Stomach (tissue), 8 donors: ENCODE measurements at regions not wholly inside any gene's neighbourhood (a gene's known extent, or its start where the extent isn't known, plus 50 kb on each side); places are given as distances from the start of the nearest gene placed in this dataset.

ENCODE experiments used
- DNase-seq, 2 donors: peaks; one replicate each; pipeline versions ENCODE4 v3.0.0 to v3.0.0-alpha.2; 2013 to 2019
- H3K27ac ChIP-seq, 5 donors: fragments of 200-600 bp in 4 of 5; sonication (generic) in 4 of 5; one replicate each; pipeline ENCODE4 v1.5.1; 2013 to 2019; ENCODE audit warnings: mild to moderate bottlenecking in 1 of 5, moderate library complexity in 1 of 5
- H3K27me3 ChIP-seq, 3 donors: fragments of 200-600 bp; sonication (generic); one replicate each; pipeline ENCODE4 v1.5.1; 2017 to 2019; ENCODE audit warnings: mixed run types in 1 of 3
- H3K36me3 ChIP-seq, 4 donors: fragments of 200-600 bp; sonication (generic); 1 replicate in 3 of 4; 2 replicates in 1 of 4; pipeline ENCODE4 v1.5.1; 2016 to 2019
- H3K4me1 ChIP-seq, 4 donors: fragments of 200-600 bp; sonication (generic); one replicate each; pipeline ENCODE4 v1.5.1; 2016 to 2019
- H3K4me3 ChIP-seq, 4 donors: fragments of 200-600 bp; sonication (generic) in 3 of 4; one replicate each; pipeline ENCODE4 v1.5.1; 2016 to 2019; ENCODE audit warnings: mild to moderate bottlenecking in 1 of 4
- H3K9me3 ChIP-seq, 4 donors: fragments of 200-600 bp; sonication (generic); one replicate each; pipeline ENCODE4 v1.5.1; 2016 to 2019
- CTCF ChIP-seq, 7 experiments: fragments of 450-650 bp in 4 of 7; fragments of 200-600 bp in 3 of 7; sonication (generic) in 3 of 7; IDR thresholded peaks; one replicate each; pipeline ENCODE4 v1.5.1; 2016 to 2019; ENCODE audit warnings: antibody characterized with exemption in 7 of 7, control low read depth in 2 of 7, mild to moderate bottlenecking in 1 of 7
- EP300 ChIP-seq: sonication (generic); formaldehyde crosslinking; IDR thresholded peaks from one replicate; pipeline ENCODE4 v1.6.1; 2017; ENCODE audit warnings: antibody characterized with exemption
- POLR2A ChIP-seq, 4 donors: fragments of 450-650 bp; IDR thresholded peaks; one replicate each; pipeline ENCODE4 v1.6.1; 2016; ENCODE audit warnings: antibody characterized with exemption in 4 of 4, control low read depth in 2 of 4, mild to moderate bottlenecking in 1 of 4, moderate library complexity in 1 of 4
- POLR2AphosphoS5 ChIP-seq, 3 donors: sonication (generic); formaldehyde crosslinking; IDR thresholded peaks; one replicate each; pipeline ENCODE4 v1.6.1; 2016; ENCODE audit warnings: antibody characterized with exemption in 3 of 3
- WGBS, 5 donors: extraction: QIAGEN DNeasy Blood & Tissue Kit in 3 of 5; methylation state at CpG; one replicate each; pipeline versions ENCODE4 v1.1.5 to v1.1.7; 2013 to 2018; 5-methylcytosine and 5-hydroxymethylcytosine counted together
- intact Hi-C: fragments of 100-400 bp; cut with DNase I; formaldehyde crosslinking; loops from one replicate; pipeline ENCODE4 v1.15.1; 2023; ENCODE audit warnings: low total_unique reads
- donor health status: healthy with polysubstance abuse.
- donor health status: Bipolar disorder and iron deficiency.
- donor health status: healthy.

GRCh38 chr13:64277097-64277496 lies 2861.4 kb upstream of the PCDH20 start:
- intact Hi-C loops: no loop called here
- H3K27me3 ChIP-seq: no peaks in the 10 kb centered on the region
- H3K36me3 ChIP-seq: no peaks in the 10 kb centered on the region
- H3K27ac ChIP-seq: no peak overlapping the region
- TF ChIP-seq POLR2AphosphoS5 (IDR thresholded peaks at IDR 0.05) (no peak), EP300 (no peak), CTCF (IDR thresholded peaks at IDR 0.05) (no peak), POLR2A (IDR thresholded peaks at IDR 0.05) (no peak)
- no peaks in the 10 kb centered on the region for H3K4me1 ChIP-seq
- no peak for DNase-seq
- H3K9me3 ChIP-seq: peaks cover 0 to 21% (median 4%) of the 10 kb centered on the region in 4 donors
- WGBS, 5 donors: 86 to 91% (median 88%) methylated on average over 2 of the region's 2 CpGs
- no peak overlapping the region for H3K4me3 ChIP-seq

DNA sequence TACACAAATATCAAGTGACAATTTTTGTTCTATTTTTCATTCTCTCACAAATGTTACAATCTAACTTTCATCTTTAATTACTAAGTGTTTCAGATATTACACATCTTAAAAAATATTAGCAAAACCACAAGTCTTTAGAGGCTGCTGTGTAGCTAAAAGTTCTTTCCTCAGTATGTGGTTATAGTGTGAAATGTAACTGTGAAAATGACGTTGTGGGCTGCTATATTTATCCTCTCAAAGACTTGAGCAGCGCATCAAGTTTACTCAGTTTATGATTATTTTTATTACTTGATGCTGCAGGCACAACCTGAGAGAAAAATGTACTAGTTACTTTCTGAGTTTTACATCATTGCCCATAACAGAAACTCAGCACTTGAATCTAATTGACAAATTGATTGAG lies 2860.6 kb upstream of the PCDH20 start:
- H3K36me3 ChIP-seq: no peaks in the 10 kb centered on the region
- no peaks in the 10 kb centered on the region for H3K4me1 ChIP-seq
- H3K27ac ChIP-seq: no peak overlapping the region
- no peak for DNase-seq
- no peaks in the 10 kb centered on the region for H3K27me3 ChIP-seq
- H3K4me3 ChIP-seq: no peak overlapping the region
- intact Hi-C loops: no loop called here
- TF ChIP-seq POLR2A (IDR thresholded peaks at IDR 0.05) (no peak), EP300 (no peak), POLR2AphosphoS5 (IDR thresholded peaks at IDR 0.05) (no peak), CTCF (IDR thresholded peaks at IDR 0.05) (no peak)
- 44 to 50% (median 47%) methylated on average over 2 of the region's 2 CpGs for WGBS, 5 donors
- peaks cover 0 to 24% (median 4%) of the 10 kb centered on the region in 4 donors for H3K9me3 ChIP-seq

DNA sequence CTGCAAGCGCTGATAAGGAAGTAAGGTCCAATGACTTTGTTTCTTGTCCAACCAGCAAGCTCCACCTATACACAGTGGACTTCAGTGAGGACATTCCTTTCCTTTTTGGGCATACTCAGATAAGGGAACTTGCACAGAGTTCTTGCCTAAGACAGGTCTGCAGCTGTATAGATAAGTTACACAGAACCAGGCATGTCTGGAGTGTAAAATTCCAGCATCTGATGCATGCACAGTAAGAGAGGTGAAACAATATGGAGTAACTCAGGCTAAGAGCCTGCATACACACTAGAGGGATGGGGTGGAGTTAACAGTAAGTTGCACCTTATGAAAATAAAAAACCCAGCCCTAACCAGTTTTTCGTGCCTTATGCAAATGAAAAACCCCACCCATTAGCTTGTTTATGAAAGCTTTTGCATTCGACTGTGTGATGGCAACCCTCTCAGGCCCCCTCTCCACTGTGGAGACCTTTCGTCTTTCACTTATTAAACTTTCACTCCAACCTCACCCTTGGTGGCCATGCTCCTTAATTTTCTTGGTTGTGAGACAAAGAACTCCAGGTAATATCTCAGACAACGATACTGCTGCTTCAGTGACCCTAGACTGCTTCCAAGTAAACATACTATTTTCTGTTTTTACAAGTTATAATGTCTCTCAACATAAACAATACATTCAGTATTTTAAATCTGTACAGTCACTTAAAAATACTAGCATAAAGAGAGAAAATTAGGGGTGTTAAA lies 2859.0 kb upstream of the PCDH20 start:
- H3K4me1 ChIP-seq: no peaks in the 10 kb centered on the region

GRCh38 chr13:64273780-64274179 lies 2858.1 kb upstream of the PCDH20 start:
- Histone ChIP-seq H3K27me3 (no peaks in the 10 kb centered on the region), H3K9me3 (peaks cover 0 to 24% (median 4%) of the 10 kb centered on the region in 4 donors), H3K36me3 (no peaks in the 10 kb centered on the region), H3K27ac (no peak overlapping the region), H3K4me1 (no peaks in the 10 kb centered on the region), H3K4me3 (no peak overlapping the region)
- WGBS, 5 donors: 61 to 85% (median 76%) methylated on average over 4 of the region's 4 CpGs
- intact Hi-C loops: no loop called here
- TF ChIP-seq CTCF (IDR thresholded peaks at IDR 0.05) (no peak), EP300 (no peak), POLR2A (IDR thresholded peaks at IDR 0.05) (no peak), POLR2AphosphoS5 (IDR thresholded peaks at IDR 0.05) (no peak)
- no peak for DNase-seq

More for the DNA sequence above, 2859.0 kb upstream of the PCDH20 start:
- TF ChIP-seq POLR2A (IDR thresholded peaks at IDR 0.05) (no peak), CTCF (IDR thresholded peaks at IDR 0.05) (no peak), EP300 (no peak), POLR2AphosphoS5 (IDR thresholded peaks at IDR 0.05) (no peak)
- Histone ChIP-seq H3K36me3 (no peaks in the 10 kb centered on the region), H3K9me3 (peaks cover 0 to 24% (median 4%) of the 10 kb centered on the region in 4 donors), H3K27me3 (no peaks in the 10 kb centered on the region), H3K27ac (no peak overlapping the region), H3K4me3 (no peak overlapping the region)
- 70 to 82% (median 75%) methylated on average over 5 of the region's 5 CpGs for WGBS, 5 donors
- intact Hi-C loops: no loop called here
- no peak for DNase-seq
